Neural cell (in vitro differentiated cells): ENCODE measurements at regions not wholly inside any gene's neighbourhood (a gene's known extent, or its start where the extent isn't known, plus 50 kb on each side); places are given as distances from the start of the nearest gene placed in this dataset.

Experiments
- H2AFZ ChIP-seq: fragments of 200-600, 300-800 bp; sonication (generic), shearing (Covaris generic); 2 replicates; pipeline ENCODE4 v1.6.0; 2014; ENCODE audit warnings: low read depth, mild to moderate bottlenecking, antibody characterized with exemption, low read length, moderate library complexity
- H3F3A ChIP-seq: fragments of 200-600 bp; shearing (Covaris generic); 2 replicates; pipeline ENCODE4 v1.6.1; 2016; ENCODE audit warnings: mild to moderate bottlenecking, moderate library complexity, mixed read lengths, antibody characterized with exemption, low read length; ENCODE audit not compliant: insufficient read depth, poor library complexity, severe bottlenecking
- H3K27ac ChIP-seq: fragments of 200-600, 300-800 bp; sonication (generic), shearing (Covaris generic); 2 replicates; pipeline ENCODE4 v1.5.1; 2014; ENCODE audit warnings: mild to moderate bottlenecking, low read length, moderate library complexity
- H3K27me3 ChIP-seq: fragments of 300-800, 200-600 bp; sonication (generic), shearing (Covaris generic); 2 replicates; pipeline ENCODE4 v1.6.0; 2014; ENCODE audit warnings: mild to moderate bottlenecking, low read depth, low read length, moderate library complexity; ENCODE audit not compliant: insufficient read depth
- H3K36me3 ChIP-seq: fragments of 300-800, 200-600 bp; sonication (generic), shearing (Covaris generic); 2 replicates; pipeline ENCODE4 v1.5.1; 2014; ENCODE audit warnings: mild to moderate bottlenecking, antibody characterized with exemption, low read length, moderate library complexity; ENCODE audit not compliant: insufficient read depth
- H3K4me2 ChIP-seq: fragments of 300-800, 200-600 bp; sonication (generic), shearing (Covaris generic); 2 replicates; pipeline ENCODE4 v1.6.0; 2014; ENCODE audit warnings: mild to moderate bottlenecking, low read length
- H3K4me3 ChIP-seq: fragments of 300-800, 200-600 bp; sonication (generic), shearing (Covaris generic); 2 replicates; pipeline ENCODE4 v1.5.1; 2014; ENCODE audit warnings: mild to moderate bottlenecking, low read length, moderate library complexity
- H3K79me2 ChIP-seq: fragments of 200-600 bp; shearing (Covaris generic); replicated peaks from 2 replicates; pipeline ENCODE4 v1.6.0; 2014; ENCODE audit warnings: mild to moderate bottlenecking, low read length, moderate library complexity; ENCODE audit not compliant: insufficient read depth
- H3K9ac ChIP-seq: fragments of 300-800, 200-600 bp; sonication (generic), shearing (Covaris generic); 2 replicates; pipeline ENCODE4 v1.6.1; 2016; ENCODE audit warnings: mild to moderate bottlenecking, low read length, mixed read lengths
- H3K9me2 ChIP-seq: fragments of 200-600 bp; shearing (Covaris generic); 2 replicates; pipeline ENCODE4 v1.6.1; 2016; ENCODE audit warnings: mild to moderate bottlenecking, low read length, mixed read lengths; ENCODE audit not compliant: insufficient read depth
- H3K9me3 ChIP-seq: fragments of 200-600, 300-800 bp; sonication (generic), shearing (Covaris generic); 2 replicates; pipeline ENCODE4 v1.6.1; 2016; ENCODE audit warnings: mild to moderate bottlenecking, mixed run types, low read length, moderate library complexity, mixed read lengths
- H4K20me1 ChIP-seq: fragments of 200-600 bp; shearing (Covaris generic); 2 replicates; pipeline ENCODE4 v1.6.1; 2016; ENCODE audit warnings: mild to moderate bottlenecking, mixed run types; ENCODE audit not compliant: insufficient read depth
- CTCF ChIP-seq: fragments of 450-650 bp; IDR thresholded peaks from 2 replicates; pipeline ENCODE4 v1.5.1; 2014; ENCODE audit warnings: antibody characterized with exemption, mild to moderate bottlenecking, moderate library complexity; ENCODE audit not compliant: poor library complexity, severe bottlenecking
- EP300 ChIP-seq: fragments of 450-650 bp; conservative IDR thresholded peaks from 2 replicates; pipeline ENCODE4 v1.6.1; 2014; ENCODE audit warnings: antibody characterized with exemption, mild to moderate bottlenecking, moderate library complexity; ENCODE audit not compliant: poor library complexity, severe bottlenecking
- EZH2 ChIP-seq: fragments of 200-600, 300-800 bp; shearing (Covaris generic), sonication (generic); IDR thresholded peaks from 2 replicates; pipeline ENCODE4 v1.6.1; 2014; ENCODE audit warnings: antibody characterized with exemption, low read length, borderline replicate concordance, mild to moderate bottlenecking; ENCODE audit not compliant: insufficient read depth, poor library complexity, severe bottlenecking
- MXI1 ChIP-seq: fragments of 450-650 bp; conservative IDR thresholded peaks from 2 replicates; pipeline ENCODE4 v1.6.1; 2014; ENCODE audit warnings: antibody characterized with exemption, mild to moderate bottlenecking; ENCODE audit not compliant: poor library complexity, severe bottlenecking
- POLR2AphosphoS5 ChIP-seq: IDR thresholded peaks from 2 replicates; pipeline ENCODE4 v1.6.1; 2012
- RAD21 ChIP-seq: fragments of 450-650 bp; conservative IDR thresholded peaks from 2 replicates; pipeline ENCODE4 v1.6.1; 2014; ENCODE audit warnings: antibody characterized with exemption, mild to moderate bottlenecking, moderate library complexity
- REST ChIP-seq: IDR thresholded peaks from 2 replicates; pipeline ENCODE4 v1.6.1; 2012; ENCODE audit warnings: borderline replicate concordance
- SMC3 ChIP-seq: fragments of 450-650 bp; conservative IDR thresholded peaks from 2 replicates; pipeline ENCODE4 v1.6.1; 2014; ENCODE audit warnings: antibody characterized with exemption, mild to moderate bottlenecking, moderate library complexity; ENCODE audit not compliant: poor library complexity
- TAF1 ChIP-seq: IDR thresholded peaks from 2 replicates; pipeline ENCODE4 v1.6.1; 2012; ENCODE audit warnings: low read depth

- H3F3A ChIP-seq = no peaks in the 10 kb centered on the region
- no peak overlapping the region for H3K27ac ChIP-seq
- H3K4me3 ChIP-seq = no peak overlapping the region
- H3K4me2 ChIP-seq = no peak overlapping the region
- no peak overlapping the region for H2AFZ ChIP-seq
- H3K9me2 ChIP-seq = no peaks in the 10 kb centered on the region
- no peaks in the 10 kb centered on the region for H3K79me2 ChIP-seq
- no peaks in the 10 kb centered on the region for H3K36me3 ChIP-seq
- no peaks in the 10 kb centered on the region for H4K20me1 ChIP-seq
- H3K27me3 ChIP-seq = no peaks in the 10 kb centered on the region
- no peaks in the 10 kb centered on the region for H3K9me3 ChIP-seq
- no peak overlapping the region for H3K9ac ChIP-seq
- TF ChIP-seq EP300 (no peak), EZH2 (no peak), POLR2AphosphoS5 (no peak), SMC3 (no peak), CTCF (no peak)
These were observed 143.6 kb upstream of the PFN2 start for GRCh38 chr3:150114273-150114672.

GRCh38 chr3:150110097-150110496, 139.4 kb upstream of the PFN2 start:
- Histone ChIP-seq H3K9me2 (no peaks in the 10 kb centered on the region), H3F3A (no peaks in the 10 kb centered on the region), H3K4me2 (no peak overlapping the region), H3K36me3 (no peaks in the 10 kb centered on the region), H3K9me3 (no peaks in the 10 kb centered on the region), H4K20me1 (no peaks in the 10 kb centered on the region), H3K79me2 (no peaks in the 10 kb centered on the region), H3K27me3 (no peaks in the 10 kb centered on the region), H3K9ac (no peak overlapping the region), H2AFZ (no peak overlapping the region), H3K27ac (no peak overlapping the region), H3K4me3 (no peak overlapping the region)
- no peak for TF ChIP-seq REST
- no peak for TF ChIP-seq TAF1
- no peak for TF ChIP-seq SMC3
- TF ChIP-seq EZH2 = no peak
- TF ChIP-seq RAD21 = no peak
- no peak for TF ChIP-seq CTCF
- TF ChIP-seq MXI1 = no peak
- TF ChIP-seq EP300 = no peak
- TF ChIP-seq POLR2AphosphoS5 = no peak
